Skeletal muscle tissue (tissue), 3 donors: ENCODE measurements at regions not wholly inside any gene's neighbourhood (a gene's known extent, or its start where the extent isn't known, plus 50 kb on each side); places are given as distances from the start of the nearest gene placed in this dataset.
"Not testable (repeated sequence)": the region's sequence is repeated elsewhere in the genome, so short reads cannot be mapped to it uniquely, and the experiment has no call there.

Source experiments
- H3K27ac ChIP-seq: one replicate; pipeline ENCODE4 v1.7.0; 2013; ENCODE audit warnings: mild to moderate bottlenecking, low read depth, low read length, inconsistent platforms
- H3K27me3 ChIP-seq, 3 donors: one replicate each; pipeline ENCODE4 v1.7.0; 2013; ENCODE audit warnings: low read length in 3 of 3; ENCODE audit not compliant: control insufficient read depth in 3 of 3, insufficient read depth in 3 of 3
- H3K36me3 ChIP-seq, 3 donors: one replicate each; pipeline ENCODE4 v1.7.0; 2013; ENCODE audit warnings: low read length in 3 of 3; ENCODE audit not compliant: control insufficient read depth in 3 of 3, insufficient read depth in 3 of 3
- H3K4me1 ChIP-seq, 3 donors: one replicate each; pipeline ENCODE4 v1.7.0; 2013; ENCODE audit warnings: low read length in 3 of 3, mild to moderate bottlenecking in 3 of 3; ENCODE audit not compliant: control insufficient read depth in 3 of 3, insufficient read depth in 3 of 3
- H3K4me3 ChIP-seq, 3 donors: one replicate each; pipeline ENCODE4 v1.7.0; 2013; ENCODE audit warnings: low read length in 3 of 3
- H3K9ac ChIP-seq, 3 donors: one replicate each; pipeline ENCODE4 v1.7.0; 2013; ENCODE audit warnings: low read length in 3 of 3, mild to moderate bottlenecking in 3 of 3, moderate library complexity in 2 of 3, low read depth in 1 of 3
- H3K9me3 ChIP-seq, 3 donors: one replicate each; pipeline ENCODE4 v1.7.0; 2013; ENCODE audit warnings: low read length in 3 of 3; ENCODE audit not compliant: control insufficient read depth in 3 of 3
- donor health status: Osteomylitis.

DNA sequence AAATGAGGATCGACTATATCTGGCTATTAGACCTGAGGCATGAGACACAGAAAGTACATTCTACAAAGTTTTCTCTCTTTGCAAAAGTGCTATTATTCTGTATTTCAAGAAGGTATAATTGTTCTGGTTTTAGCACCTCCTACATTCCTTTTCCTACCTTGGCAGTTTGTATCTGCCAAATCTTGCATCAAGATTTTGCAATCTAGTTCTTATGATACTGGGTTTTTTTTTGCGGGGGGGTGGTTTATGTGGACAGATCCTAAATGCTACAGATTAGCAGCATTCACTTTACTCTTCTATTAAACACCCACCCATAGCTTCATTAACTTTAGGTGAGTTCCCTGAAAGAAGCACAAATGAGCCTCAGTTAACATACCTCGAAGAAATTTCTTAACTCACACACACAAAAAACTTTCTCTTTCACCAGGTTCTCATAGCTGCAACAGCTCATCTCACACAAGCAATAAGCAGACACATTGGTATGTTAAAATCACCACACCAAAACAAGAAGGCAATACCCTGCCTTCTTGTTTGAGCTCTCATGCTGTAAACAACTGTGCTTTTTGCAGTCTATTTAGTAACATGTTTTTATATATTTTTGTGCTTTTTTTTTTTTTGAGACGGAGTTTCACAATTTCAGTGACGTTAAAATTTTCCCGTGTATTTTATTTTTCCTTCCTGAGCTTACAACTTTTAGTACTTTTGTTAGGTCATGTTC, 73.0 kb upstream of the VGLL4 start:
- peaks cover 5 to 13% (median 7%) of the 10 kb centered on the region in 3 donors for H3K4me1 ChIP-seq
- no peak overlapping the region for H3K9ac ChIP-seq
- H3K9me3 ChIP-seq = no peaks in the 10 kb centered on the region
- H3K4me3 ChIP-seq = no peak overlapping the region
- no peaks in the 10 kb centered on the region for H3K36me3 ChIP-seq
- peaks cover 0 to 4% (median 0%) of the 10 kb centered on the region in 3 donors for H3K27me3 ChIP-seq
- H3K27ac ChIP-seq = no peak overlapping the region

DNA sequence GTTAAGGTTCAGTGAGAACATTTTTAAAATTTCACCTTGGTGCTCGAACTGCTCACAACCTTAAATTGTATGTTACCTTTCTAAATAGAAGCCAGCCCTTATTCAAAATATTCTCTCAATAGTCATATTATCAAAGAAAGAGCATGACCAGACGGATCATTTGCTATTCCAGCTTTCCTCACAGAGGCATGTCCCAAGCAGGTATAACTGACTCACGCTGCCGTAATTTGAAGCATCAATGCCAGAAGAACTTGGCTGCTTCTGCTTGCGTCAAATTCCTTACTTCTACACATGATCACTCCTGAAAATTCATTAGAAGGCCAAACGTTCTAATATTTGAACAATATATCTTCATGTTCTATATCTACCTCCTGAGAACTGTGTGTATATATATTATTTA, 69.5 kb upstream of the VGLL4 start:
- H3K27me3 ChIP-seq = peaks cover 0 to 2% (median 0%) of the 10 kb centered on the region in 3 donors
- no peaks in the 10 kb centered on the region for H3K9me3 ChIP-seq
- H3K36me3 ChIP-seq = no peaks in the 10 kb centered on the region
- peaks cover 0 to 5% (median under 1%) of the 10 kb centered on the region in 3 donors for H3K4me1 ChIP-seq
- no peak overlapping the region for H3K27ac ChIP-seq
- H3K9ac ChIP-seq = no peak overlapping the region
- no peak overlapping the region for H3K4me3 ChIP-seq

DNA sequence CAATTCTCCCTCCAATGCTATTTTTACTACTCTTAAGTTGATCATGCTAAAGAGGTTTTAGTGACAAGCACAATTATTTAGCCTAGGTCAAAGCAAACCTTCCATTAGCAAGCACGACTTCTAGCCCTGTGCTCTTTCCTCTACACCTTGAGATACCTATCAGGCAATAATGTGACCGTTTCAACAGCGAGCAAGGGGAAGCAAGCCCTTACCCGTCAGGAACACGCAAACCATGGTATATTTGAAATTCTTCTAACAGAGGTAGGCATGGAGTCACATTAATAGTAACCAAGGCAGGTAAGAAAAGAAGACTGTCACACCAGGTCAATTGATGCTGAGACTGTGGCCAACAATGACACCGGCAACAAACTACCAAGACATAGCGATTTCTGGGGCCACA, 68.9 kb upstream of the VGLL4 start:
- no peaks in the 10 kb centered on the region for H3K36me3 ChIP-seq
- no peak overlapping the region for H3K27ac ChIP-seq
- no peaks in the 10 kb centered on the region for H3K27me3 ChIP-seq
- H3K9me3 ChIP-seq = no peaks in the 10 kb centered on the region
- H3K4me1 ChIP-seq = peaks cover 0 to 1% (median 0%) of the 10 kb centered on the region in 3 donors
- no peak overlapping the region for H3K9ac ChIP-seq
- H3K4me3 ChIP-seq = no peak overlapping the region

DNA sequence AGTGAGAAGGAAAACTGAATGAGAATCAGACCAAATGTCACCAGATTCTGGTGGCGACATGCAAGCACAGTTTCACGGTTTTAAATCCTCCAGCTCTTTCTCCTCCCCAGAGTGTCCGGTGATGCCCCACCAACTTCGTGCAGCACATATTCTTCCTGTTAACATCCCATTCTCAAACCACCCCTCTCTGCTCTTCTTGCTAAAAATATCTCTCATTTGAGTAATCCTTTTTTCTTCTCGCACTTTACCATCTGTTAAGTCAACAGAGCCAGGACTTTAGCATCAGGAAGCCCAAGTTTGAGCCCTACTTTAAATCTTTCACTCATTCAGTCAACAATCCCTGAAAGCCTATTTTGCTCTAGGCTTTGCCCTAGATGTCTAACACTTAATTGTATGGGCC, 68.2 kb upstream of the VGLL4 start:
- no peaks in the 10 kb centered on the region for H3K4me1 ChIP-seq
- H3K27me3 ChIP-seq = no peaks in the 10 kb centered on the region
- no peak overlapping the region for H3K27ac ChIP-seq
- no peak overlapping the region for H3K4me3 ChIP-seq
- no peaks in the 10 kb centered on the region for H3K36me3 ChIP-seq
- no peaks in the 10 kb centered on the region for H3K9me3 ChIP-seq
- H3K9ac ChIP-seq = no peak overlapping the region

DNA sequence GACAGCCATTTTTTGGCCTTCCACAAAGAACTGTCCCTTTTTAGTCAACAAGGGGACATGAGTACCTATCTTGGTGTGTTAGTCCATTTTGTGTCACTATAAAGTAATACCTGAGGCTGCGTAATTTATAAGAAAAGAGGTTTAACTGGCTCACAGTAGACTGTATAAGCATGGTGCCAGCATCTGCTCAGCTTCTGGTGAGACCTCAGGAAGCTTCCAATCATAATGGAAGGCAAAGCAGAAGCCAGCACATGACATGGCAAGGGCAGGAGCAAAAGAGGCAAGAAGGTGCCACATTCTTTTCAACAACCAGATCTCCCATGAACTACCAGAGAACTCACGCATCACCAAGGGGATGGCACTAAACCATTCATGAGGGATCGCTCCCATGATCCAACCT, 66.1 kb upstream of the VGLL4 start:
- Histone ChIP-seq H3K36me3 (no peaks in the 10 kb centered on the region), H3K9me3 (no peaks in the 10 kb centered on the region), H3K9ac (no peak overlapping the region), H3K4me1 (no peaks in the 10 kb centered on the region), H3K27ac (no peak overlapping the region), H3K27me3 (no peaks in the 10 kb centered on the region), H3K4me3 (no peak overlapping the region)

DNA sequence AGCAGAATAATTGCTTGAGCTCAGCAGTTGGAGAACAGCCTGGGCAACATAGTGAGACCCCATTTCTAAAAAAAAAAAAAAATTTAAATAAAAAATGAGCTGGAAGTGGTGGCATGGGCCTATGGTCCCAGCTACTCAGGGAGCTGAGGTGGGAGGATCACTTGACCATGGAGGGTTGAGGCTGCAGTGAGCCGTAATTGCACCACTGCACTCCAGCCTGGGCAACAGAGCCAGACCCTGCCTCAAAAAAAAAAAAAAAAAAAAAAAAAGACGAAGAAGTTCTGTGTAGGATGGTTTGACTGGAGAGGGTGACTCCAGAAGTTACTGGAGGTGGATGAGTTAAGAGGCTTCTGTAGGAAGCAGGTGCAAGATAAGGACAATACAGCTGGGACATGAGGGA, 63.4 kb upstream of the VGLL4 start:
- not testable (repeated sequence) for H3K4me1 ChIP-seq, H3K27ac ChIP-seq, H3K4me3 ChIP-seq, H3K9me3 ChIP-seq, H3K9ac ChIP-seq, H3K27me3 ChIP-seq, H3K36me3 ChIP-seq

DNA sequence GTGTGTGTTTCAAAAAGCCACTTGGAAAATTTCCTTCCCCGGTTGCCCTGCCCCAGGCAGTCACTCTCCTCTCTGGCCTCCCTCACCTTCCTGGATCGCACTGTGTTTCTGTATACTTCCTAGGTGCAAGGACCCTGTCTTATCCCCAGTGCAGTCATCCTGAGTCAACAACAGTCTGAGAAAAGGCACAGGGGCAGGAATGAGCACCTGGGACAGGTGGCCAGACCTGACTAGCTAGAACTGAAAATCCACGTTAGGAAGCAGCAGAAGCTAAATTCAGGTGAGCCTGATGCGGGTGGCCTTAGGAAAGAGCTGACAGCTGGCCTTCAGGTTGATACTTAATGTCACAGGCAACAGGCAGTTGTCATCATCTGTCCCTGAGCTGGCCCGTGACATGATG, 62.9 kb upstream of the VGLL4 start:
- no peak overlapping the region for H3K27ac ChIP-seq
- no peaks in the 10 kb centered on the region for H3K27me3 ChIP-seq
- no peak overlapping the region for H3K4me3 ChIP-seq
- no peaks in the 10 kb centered on the region for H3K4me1 ChIP-seq
- no peak overlapping the region for H3K9ac ChIP-seq
- no peaks in the 10 kb centered on the region for H3K9me3 ChIP-seq
- H3K36me3 ChIP-seq = no peaks in the 10 kb centered on the region

DNA sequence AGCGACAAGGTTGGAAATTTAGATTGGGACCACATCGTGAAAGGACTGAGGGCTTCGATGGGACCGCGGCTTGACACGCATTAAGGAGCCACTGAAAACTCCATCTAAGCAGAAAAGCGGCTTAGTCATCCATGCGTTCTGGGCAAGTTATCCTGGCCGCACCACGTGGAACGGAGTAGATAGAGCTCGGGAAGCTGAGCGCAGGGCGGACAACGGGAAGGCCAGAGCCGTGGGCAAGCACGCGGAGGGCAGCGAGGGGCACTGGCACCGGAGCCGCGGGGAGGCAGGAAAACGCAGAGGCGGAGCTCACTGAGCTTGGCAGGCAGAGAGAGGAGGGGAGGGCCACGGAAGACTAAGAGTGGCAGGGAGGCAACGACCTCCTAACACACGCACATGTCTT, 61.3 kb upstream of the VGLL4 start:
- Histone ChIP-seq H3K9ac (no peak overlapping the region), H3K9me3 (no peaks in the 10 kb centered on the region), H3K4me1 (no peaks in the 10 kb centered on the region), H3K27ac (no peak overlapping the region), H3K36me3 (peaks cover 0 to 10% (median 0%) of the 10 kb centered on the region in 3 donors), H3K4me3 (no peak overlapping the region), H3K27me3 (no peaks in the 10 kb centered on the region)

DNA sequence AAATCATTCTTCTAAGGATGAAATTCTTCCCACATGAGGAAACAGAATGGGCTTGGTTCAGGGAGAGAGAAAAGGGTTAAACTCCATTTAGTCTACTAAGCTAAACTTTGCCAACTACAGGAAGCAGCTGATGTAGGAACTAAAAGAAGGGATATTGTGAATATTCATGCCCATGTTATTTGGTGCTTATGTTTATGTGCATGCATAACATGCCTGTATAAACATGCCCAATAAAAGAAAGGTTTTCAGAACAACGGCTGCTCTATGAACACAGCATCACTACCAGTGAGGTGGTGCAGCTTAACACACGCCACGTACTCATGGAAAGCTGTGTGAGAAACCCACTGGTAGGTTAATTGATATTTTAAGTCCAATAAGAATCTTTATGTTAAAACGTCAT, 59.4 kb upstream of the VGLL4 start:
- H3K9ac ChIP-seq = no peak overlapping the region
- peaks cover 0 to 10% (median 4%) of the 10 kb centered on the region in 3 donors for H3K36me3 ChIP-seq
- H3K4me3 ChIP-seq = no peak overlapping the region
- no peaks in the 10 kb centered on the region for H3K4me1 ChIP-seq
- no peak overlapping the region for H3K27ac ChIP-seq
- H3K9me3 ChIP-seq = no peaks in the 10 kb centered on the region
- H3K27me3 ChIP-seq = no peaks in the 10 kb centered on the region

DNA sequence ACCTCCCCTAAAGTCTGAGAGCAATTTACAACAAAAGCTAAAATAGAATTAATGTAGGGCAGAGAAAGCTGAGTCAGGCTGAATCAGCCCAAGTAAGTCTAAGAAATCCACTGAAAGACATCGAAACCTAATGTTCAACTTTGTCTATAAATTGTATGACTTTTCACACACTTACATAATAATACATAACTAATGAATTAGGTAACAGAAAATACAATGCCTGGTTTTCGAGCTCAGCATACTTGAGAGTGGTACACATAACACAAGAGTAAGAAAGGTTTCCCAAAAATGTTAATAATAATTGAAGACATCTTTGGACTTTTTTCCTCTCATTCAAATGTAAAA, 55.3 kb upstream of the VGLL4 start:
- Histone ChIP-seq H3K4me3 (no peak overlapping the region), H3K36me3 (peaks cover 0 to 10% (median 4%) of the 10 kb centered on the region in 3 donors), H3K9me3 (no peaks in the 10 kb centered on the region), H3K4me1 (no peaks in the 10 kb centered on the region), H3K27ac (no peak overlapping the region), H3K27me3 (no peaks in the 10 kb centered on the region), H3K9ac (no peak overlapping the region)
